Gastrocnemius medialis (tissue), 4 donors: ENCODE measurements at regions not wholly inside any gene's neighbourhood (a gene's known extent, or its start where the extent isn't known, plus 50 kb on each side); places are given as distances from the start of the nearest gene placed in this dataset.

ENCODE experiments used
- ATAC-seq, 2 donors: fragments of 150-250 bp; one replicate each; pipeline ENCODE4 v1.9.1; 2016
- DNase-seq, 2 donors: peaks; one replicate each; pipeline ENCODE4 v3.0.0-alpha.2; 2019
- H3K27ac ChIP-seq, 4 donors: fragments of 200-600 bp; sonication (generic); 1 replicate in 1 of 4; 2 replicates in 3 of 4; pipeline ENCODE4 v1.5.1; 2016 to 2018; ENCODE audit warnings: mild to moderate bottlenecking in 2 of 4, moderate library complexity in 1 of 4
- H3K27me3 ChIP-seq, 3 donors: fragments of 200-600 bp; sonication (generic) in 2 of 3; 1 replicate in 1 of 3; 2 replicates in 2 of 3; pipeline versions ENCODE4 v1.5.1 to v1.6.0; 2016 to 2019; ENCODE audit warnings: mild to moderate bottlenecking in 1 of 3, moderate library complexity in 1 of 3
- H3K36me3 ChIP-seq, 2 donors: fragments of 200-600 bp; sonication (generic) in 1 of 2; one replicate each; pipeline ENCODE4 v1.5.1; 2017 to 2018
- H3K4me1 ChIP-seq, 2 donors: fragments of 200-600 bp; sonication (generic) in 1 of 2; one replicate each; pipeline ENCODE4 v1.5.1; 2016 to 2017; ENCODE audit warnings: mild to moderate bottlenecking in 2 of 2
- H3K4me3 ChIP-seq, 4 donors: fragments of 200-600 bp; sonication (generic) in 3 of 4; 1 replicate in 1 of 4; 2 replicates in 3 of 4; pipeline ENCODE4 v1.5.1; 2016 to 2019; ENCODE audit warnings: mild to moderate bottlenecking in 2 of 4
- H3K9me3 ChIP-seq, 3 donors: fragments of 200-600 bp; sonication (generic) in 2 of 3; 1 replicate in 1 of 3; 2 replicates in 2 of 3; pipeline ENCODE4 v1.5.1; 2016 to 2019
- POLR2A ChIP-seq, 2 donors: fragments of 450-650 bp; IDR thresholded peaks; one replicate each; pipeline ENCODE4 v1.6.1; 2017; ENCODE audit warnings: antibody characterized with exemption in 2 of 2, mild to moderate bottlenecking in 2 of 2, moderate library complexity in 2 of 2
- in situ Hi-C, 4 donors: fragments of 200-750 bp; cut with MboI; loops; one replicate each; pipeline versions ENCODE4 v1.15.0 to v1.8.0; 2017; ENCODE audit warnings: low sequenced_read_pairs in 4 of 4
- intact Hi-C: fragments of 100-400 bp; cut with DNase I; formaldehyde crosslinking; loops from one replicate; pipeline ENCODE4 v1.15.1; 2023; ENCODE audit warnings: low total_unique reads
- TF ChIP-seq, protein P1 (sequence below), 5 experiments: fragments of 450-650 bp in 3 of 5; fragments of 200-600 bp in 2 of 5; sonication (generic) in 2 of 5; IDR thresholded peaks in 4 of 5; conservative IDR thresholded peaks in 1 of 5; 1 replicate in 4 of 5; 2 replicates in 1 of 5; pipeline ENCODE4 v1.5.1; 2016 to 2019; ENCODE audit warnings: antibody characterized with exemption in 5 of 5, mild to moderate bottlenecking in 3 of 5, moderate library complexity in 3 of 5

- H3K4me1 ChIP-seq = peaks cover 14 to 24% of the 10 kb centered on the region in 2 donors
- no peak for TF ChIP-seq POLR2A (IDR thresholded peaks at IDR 0.05)
- TF ChIP-seq, protein P1, sequence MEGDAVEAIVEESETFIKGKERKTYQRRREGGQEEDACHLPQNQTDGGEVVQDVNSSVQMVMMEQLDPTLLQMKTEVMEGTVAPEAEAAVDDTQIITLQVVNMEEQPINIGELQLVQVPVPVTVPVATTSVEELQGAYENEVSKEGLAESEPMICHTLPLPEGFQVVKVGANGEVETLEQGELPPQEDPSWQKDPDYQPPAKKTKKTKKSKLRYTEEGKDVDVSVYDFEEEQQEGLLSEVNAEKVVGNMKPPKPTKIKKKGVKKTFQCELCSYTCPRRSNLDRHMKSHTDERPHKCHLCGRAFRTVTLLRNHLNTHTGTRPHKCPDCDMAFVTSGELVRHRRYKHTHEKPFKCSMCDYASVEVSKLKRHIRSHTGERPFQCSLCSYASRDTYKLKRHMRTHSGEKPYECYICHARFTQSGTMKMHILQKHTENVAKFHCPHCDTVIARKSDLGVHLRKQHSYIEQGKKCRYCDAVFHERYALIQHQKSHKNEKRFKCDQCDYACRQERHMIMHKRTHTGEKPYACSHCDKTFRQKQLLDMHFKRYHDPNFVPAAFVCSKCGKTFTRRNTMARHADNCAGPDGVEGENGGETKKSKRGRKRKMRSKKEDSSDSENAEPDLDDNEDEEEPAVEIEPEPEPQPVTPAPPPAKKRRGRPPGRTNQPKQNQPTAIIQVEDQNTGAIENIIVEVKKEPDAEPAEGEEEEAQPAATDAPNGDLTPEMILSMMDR (IDR thresholded peaks at IDR 0.05 in 4 of 5, conservative IDR thresholded peaks at IDR 0.05 in 1 of 5) = no peak
- peak in 1 of 2 donors; percentile 28 for ATAC-seq
- no peak overlapping the region for H3K4me3 ChIP-seq
- peak overlapping the region in 2 of 4 donors; percentile 50 to 57 for H3K27ac ChIP-seq
- peak in 1 of 2 donors; percentile 2 for DNase-seq
- intact Hi-C loops (loop anchor here (10.0 kb wide), 1 partner anchor 104 kb away; no protein-coding TSS in a partner anchor), in situ Hi-C loops (no loop called here)
- no peaks in the 10 kb centered on the region for H3K27me3 ChIP-seq
- no peaks in the 10 kb centered on the region for H3K36me3 ChIP-seq
- no peaks in the 10 kb centered on the region for H3K9me3 ChIP-seq
Measured at GRCh38 chr6:16058201-16058928, 70.5 kb upstream of the MYLIP start.

DNA sequence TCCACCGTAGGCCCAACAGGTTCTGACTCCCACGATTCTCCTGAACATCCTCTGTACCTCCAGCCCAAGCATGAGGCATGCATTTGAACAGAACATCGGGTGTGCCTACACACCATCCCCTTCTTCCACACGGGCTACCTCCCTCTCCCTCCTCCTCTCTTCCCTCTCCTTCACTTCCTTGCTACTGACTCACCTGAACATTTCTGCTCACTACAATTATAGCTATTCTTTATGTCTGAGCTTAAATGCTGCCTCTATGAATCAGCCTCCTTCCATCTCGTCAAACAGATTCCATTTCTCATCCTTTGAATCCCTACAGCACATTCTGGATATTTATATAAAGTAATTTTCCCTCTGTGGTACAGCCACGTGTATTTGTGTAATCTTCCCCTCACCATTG lies 71.4 kb upstream of the MYLIP start:
- Histone ChIP-seq H3K4me3 (no peak overlapping the region), H3K4me1 (peaks cover 14 to 24% of the 10 kb centered on the region in 2 donors), H3K27me3 (no peaks in the 10 kb centered on the region), H3K9me3 (no peaks in the 10 kb centered on the region), H3K36me3 (no peaks in the 10 kb centered on the region), H3K27ac (no peak overlapping the region)
- ATAC-seq (no peak), DNase-seq (no peak)
- TF ChIP-seq, protein P1 (IDR thresholded peaks at IDR 0.05 in 4 of 5, conservative IDR thresholded peaks at IDR 0.05 in 1 of 5) = no peak
- no peak for TF ChIP-seq POLR2A (IDR thresholded peaks at IDR 0.05)
- intact Hi-C loops (loop anchor here (10.0 kb wide), 1 partner anchor 103 kb away; no protein-coding TSS in a partner anchor), in situ Hi-C loops (no loop called here)

DNA sequence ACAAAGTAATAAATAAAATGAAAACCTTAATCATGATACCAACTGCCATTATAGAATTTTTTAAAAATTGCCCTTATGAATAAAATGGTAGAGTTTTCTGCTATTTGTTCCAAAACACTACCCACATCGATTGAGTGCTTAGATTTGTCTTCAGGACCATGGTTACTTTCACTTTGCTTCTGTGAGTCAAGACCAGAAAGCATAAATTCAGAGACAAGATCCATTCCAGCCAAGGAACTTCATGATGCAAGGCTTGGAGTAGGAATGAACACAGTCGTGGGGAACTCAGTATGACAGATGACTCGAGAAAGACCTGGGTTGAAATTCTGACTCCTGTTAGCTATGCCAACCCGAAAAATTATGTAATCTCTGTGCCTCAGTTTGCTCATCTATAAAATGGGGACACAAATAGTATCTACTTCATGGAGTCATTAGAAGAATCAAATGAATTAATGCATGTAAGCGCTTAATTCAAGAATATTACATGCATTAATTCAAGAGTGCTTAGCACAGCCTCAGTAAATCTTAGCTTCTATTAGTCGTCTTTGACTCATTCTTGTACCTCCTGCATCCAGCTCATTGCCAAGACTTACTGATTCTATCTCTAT lies 72.5 kb upstream of the MYLIP start:
- in situ Hi-C loops = no loop called here

GRCh38 chr6:16055852-16056251 lies 73.0 kb upstream of the MYLIP start:
- DNase-seq = no peak
- Histone ChIP-seq H3K27ac (no peak overlapping the region), H3K4me1 (peaks cover 14 to 24% of the 10 kb centered on the region in 2 donors), H3K9me3 (no peaks in the 10 kb centered on the region), H3K4me3 (no peak overlapping the region), H3K36me3 (no peaks in the 10 kb centered on the region), H3K27me3 (no peaks in the 10 kb centered on the region)
- ATAC-seq = no peak
- TF ChIP-seq, protein P1 (IDR thresholded peaks at IDR 0.05 in 4 of 5, conservative IDR thresholded peaks at IDR 0.05 in 1 of 5) = no peak
- no peak for TF ChIP-seq POLR2A (IDR thresholded peaks at IDR 0.05)
- intact Hi-C loops = loop anchor here (10.0 kb wide), 1 partner anchor 101 kb away; no protein-coding TSS in a partner anchor
- in situ Hi-C loops = no loop called here

More for the DNA sequence above, 72.5 kb upstream of the MYLIP start:
- no peaks in the 10 kb centered on the region for H3K36me3 ChIP-seq
- no peak overlapping the region for H3K27ac ChIP-seq
- DNase-seq = no peak
- no peak overlapping the region for H3K4me3 ChIP-seq
- no peaks in the 10 kb centered on the region for H3K27me3 ChIP-seq
- no peaks in the 10 kb centered on the region for H3K9me3 ChIP-seq
- TF ChIP-seq POLR2A (IDR thresholded peaks at IDR 0.05) = no peak
- TF ChIP-seq, protein P1 (IDR thresholded peaks at IDR 0.05 in 4 of 5, conservative IDR thresholded peaks at IDR 0.05 in 1 of 5) = no peak
- peaks cover 14 to 24% of the 10 kb centered on the region in 2 donors for H3K4me1 ChIP-seq
- intact Hi-C loops = loop anchor here (10.0 kb wide), 1 partner anchor 102 kb away; no protein-coding TSS in a partner anchor
- ATAC-seq = no peak
